HEK293 (cell line): ENCODE measurements at regions not wholly inside any gene's neighbourhood (a gene's known extent, or its start where the extent isn't known, plus 50 kb on each side); places are given as distances from the start of the nearest gene placed in this dataset.

Source experiments
- CTCF ChIA-PET: fragments of 350-600 bp; formaldehyde crosslinking; extraction: SDS; loops from one replicate; lab custom pipeline; 2021; ENCODE audit warnings: antibody characterized with exemption; lab: Yijun Ruan, JAX
- POLR2A ChIA-PET: fragments of 300-600 bp; formaldehyde crosslinking; extraction: SDS; loops from one replicate; lab custom pipeline; 2020; ENCODE audit warnings: antibody characterized with exemption, inconsistent platforms; lab: Yijun Ruan, JAX
- H3K27ac ChIP-seq: fragments of 200-500 bp; sonication (Bioruptor generic); 2 replicates; pipeline ENCODE4 v1.5.1; 2014; ENCODE audit warnings: low read depth, low read length, control low read depth, inconsistent platforms; ENCODE audit errors: extremely low read depth
- H3K36me3 ChIP-seq, 2 experiments: fragments of 200-500 bp in 1 of 2; sonication (Bioruptor generic) in 1 of 2; 1 replicate in 1 of 2; 2 replicates in 1 of 2; pipeline ENCODE4 v1.5.1; 2014 to 2017; ENCODE audit warnings: inconsistent platforms in 2 of 2, low read length in 2 of 2; ENCODE audit not compliant: control insufficient read depth in 2 of 2, insufficient read depth in 1 of 2
- H3K4me1 ChIP-seq: fragments of 200-500 bp; sonication (Bioruptor generic); 2 replicates; pipeline ENCODE4 v1.5.1; 2014; ENCODE audit warnings: mild to moderate bottlenecking, low read length, inconsistent platforms; ENCODE audit not compliant: control insufficient read depth, insufficient read depth
- H3K4me3 ChIP-seq: 2 replicates; pipeline ENCODE4 v1.5.1; 2011; ENCODE audit warnings: low read depth, mild to moderate bottlenecking, control low read depth, low read length, moderate library complexity
- H3K9me3 ChIP-seq: fragments of 200-500 bp; sonication (Bioruptor generic); 2 replicates; pipeline ENCODE4 v1.5.1; 2014; ENCODE audit warnings: low read depth, low read length, inconsistent platforms; ENCODE audit not compliant: control insufficient read depth, insufficient read depth
- KLF9 ChIP-seq: fragments of 450-650 bp; formaldehyde crosslinking; IDR thresholded peaks from 2 replicates; pipeline ENCODE4 v1.5.1; 2016; ENCODE audit warnings: missing biosample characterization, missing genetic modification characterization, low read depth
- MZF1 ChIP-seq: fragments of 450-650 bp; formaldehyde crosslinking; IDR thresholded peaks from 2 replicates; pipeline ENCODE4 v1.5.1; 2017; ENCODE audit warnings: missing biosample characterization, missing genetic modification characterization, borderline replicate concordance
- WT1 ChIP-seq: fragments of 450-650 bp; formaldehyde crosslinking; IDR thresholded peaks from 2 replicates; pipeline ENCODE4 v1.5.1; 2016; ENCODE audit warnings: missing biosample characterization, missing genetic modification characterization
- ZBTB17 ChIP-seq: fragments of 450-650 bp; formaldehyde crosslinking; IDR thresholded peaks from 2 replicates; pipeline ENCODE4 v1.5.1; 2016; ENCODE audit warnings: missing biosample characterization, missing genetic modification characterization
- ZBTB26 ChIP-seq: fragments of 450-650 bp; formaldehyde crosslinking; optimal IDR thresholded peaks from 2 replicates; pipeline ENCODE3; 2016; ENCODE audit warnings: missing biosample characterization, mild to moderate bottlenecking, missing genetic modification characterization
- ZBTB48 ChIP-seq: fragments of 450-650 bp; formaldehyde crosslinking; IDR thresholded peaks from 2 replicates; pipeline ENCODE4 v1.5.1; 2016; ENCODE audit warnings: missing biosample characterization, missing genetic modification characterization
- ZBTB8A ChIP-seq: fragments of 450-650 bp; formaldehyde crosslinking; IDR thresholded peaks from 2 replicates; pipeline ENCODE4 v1.5.1; 2016; ENCODE audit warnings: missing biosample characterization, missing genetic modification characterization
- ZNF184 ChIP-seq: fragments of 450-650 bp; IDR thresholded peaks from 2 replicates; pipeline ENCODE4 v1.5.1; 2018; ENCODE audit warnings: missing biosample characterization, mild to moderate bottlenecking, missing genetic modification characterization
- ZNF223 ChIP-seq: fragments of 450-650 bp; formaldehyde crosslinking; IDR thresholded peaks from 2 replicates; pipeline ENCODE4 v1.5.1; 2016; ENCODE audit warnings: missing biosample characterization, missing genetic modification characterization
- ZNF302 ChIP-seq: fragments of 450-650 bp; formaldehyde crosslinking; IDR thresholded peaks from 2 replicates; pipeline ENCODE4 v1.5.1; 2016; ENCODE audit warnings: missing biosample characterization, missing genetic modification characterization, low read depth
- ZNF350 ChIP-seq: fragments of 450-650 bp; formaldehyde crosslinking; IDR thresholded peaks from 2 replicates; pipeline ENCODE4 v1.5.0; 2017; ENCODE audit warnings: missing biosample characterization, mild to moderate bottlenecking, missing genetic modification characterization
- ZNF37A ChIP-seq: fragments of 450-650 bp; IDR thresholded peaks from 2 replicates; pipeline ENCODE4 v1.5.1; 2018; ENCODE audit warnings: missing biosample characterization, missing genetic modification characterization
- ZNF394 ChIP-seq: fragments of 450-650 bp; formaldehyde crosslinking; IDR thresholded peaks from 2 replicates; pipeline ENCODE4 v1.5.1; 2016; ENCODE audit warnings: missing biosample characterization, missing genetic modification characterization, mild to moderate bottlenecking, moderate library complexity, borderline replicate concordance
- ZNF416 ChIP-seq: fragments of 450-650 bp; formaldehyde crosslinking; IDR thresholded peaks from 2 replicates; pipeline ENCODE4 v1.5.1; 2016; ENCODE audit warnings: missing biosample characterization, missing genetic modification characterization
- ZNF423 ChIP-seq: fragments of 450-650 bp; formaldehyde crosslinking; IDR thresholded peaks from 2 replicates; pipeline ENCODE4 v1.5.1; 2016; ENCODE audit warnings: missing biosample characterization, missing genetic modification characterization
- ZNF433 ChIP-seq: fragments of 450-650 bp; formaldehyde crosslinking; IDR thresholded peaks from 2 replicates; pipeline ENCODE4 v1.5.1; 2016; ENCODE audit warnings: missing biosample characterization, missing genetic modification characterization, low read depth
- ZNF48 ChIP-seq: fragments of 450-650 bp; formaldehyde crosslinking; IDR thresholded peaks from 2 replicates; pipeline ENCODE4 v1.5.1; 2016; ENCODE audit warnings: missing biosample characterization, missing genetic modification characterization
- ZNF707 ChIP-seq: fragments of 450-650 bp; formaldehyde crosslinking; IDR thresholded peaks from 2 replicates; pipeline ENCODE4 v1.5.1; 2016; ENCODE audit warnings: missing biosample characterization, missing genetic modification characterization
- ZNF785 ChIP-seq: fragments of 450-650 bp; formaldehyde crosslinking; IDR thresholded peaks from 2 replicates; pipeline ENCODE4 v1.5.1; 2016; ENCODE audit warnings: missing biosample characterization, missing genetic modification characterization
- ZNF792 ChIP-seq: fragments of 450-650 bp; formaldehyde crosslinking; IDR thresholded peaks from 2 replicates; pipeline ENCODE4 v1.5.1; 2016; ENCODE audit warnings: missing biosample characterization, missing genetic modification characterization
- TF ChIP-seq, protein P1 (sequence below): fragments of 450-650 bp; formaldehyde crosslinking; IDR thresholded peaks from 2 replicates; pipeline ENCODE4 v1.5.1; 2016; ENCODE audit warnings: missing biosample characterization, missing genetic modification characterization
- TF ChIP-seq, protein P2 (sequence below): fragments of 450-650 bp; formaldehyde crosslinking; IDR thresholded peaks from 2 replicates; pipeline ENCODE4 v1.5.1; 2016; ENCODE audit warnings: missing biosample characterization, missing genetic modification characterization
- TF ChIP-seq, protein P3 (sequence below): fragments of 450-650 bp; formaldehyde crosslinking; IDR thresholded peaks from 2 replicates; pipeline ENCODE4 v1.5.1; 2016; ENCODE audit warnings: missing biosample characterization, missing genetic modification characterization
- TF ChIP-seq, protein P4 (sequence below): fragments of 450-650 bp; formaldehyde crosslinking; IDR thresholded peaks from 2 replicates; pipeline ENCODE4 v1.5.1; 2016; ENCODE audit warnings: missing biosample characterization, missing genetic modification characterization

- H3K4me3 ChIP-seq, result no peak overlapping the region
- POLR2A ChIA-PET, result no interaction called here
- no peaks in the 10 kb centered on the region for H3K4me1 ChIP-seq
- no peak overlapping the region for H3K27ac ChIP-seq
- CTCF ChIA-PET, result interaction anchor here (0.7 kb wide), 1 partner anchor 35 kb away, joined by 5 read pairs; no protein-coding TSS in a partner anchor
- H3K9me3 ChIP-seq, result no peaks in the 10 kb centered on the region
- TF ChIP-seq ZNF184 (no peak), ZNF433 (tag by site-specific recombination) (no peak), KLF9 (tag by site-specific recombination) (no peak), ZNF423 (tag by site-specific recombination) (no peak)
- no peaks in the 10 kb centered on the region for H3K36me3 ChIP-seq
These were observed 543.7 kb upstream of the CNTNAP5 start for GRCh38 chr2:123481406-123481805.

DNA sequence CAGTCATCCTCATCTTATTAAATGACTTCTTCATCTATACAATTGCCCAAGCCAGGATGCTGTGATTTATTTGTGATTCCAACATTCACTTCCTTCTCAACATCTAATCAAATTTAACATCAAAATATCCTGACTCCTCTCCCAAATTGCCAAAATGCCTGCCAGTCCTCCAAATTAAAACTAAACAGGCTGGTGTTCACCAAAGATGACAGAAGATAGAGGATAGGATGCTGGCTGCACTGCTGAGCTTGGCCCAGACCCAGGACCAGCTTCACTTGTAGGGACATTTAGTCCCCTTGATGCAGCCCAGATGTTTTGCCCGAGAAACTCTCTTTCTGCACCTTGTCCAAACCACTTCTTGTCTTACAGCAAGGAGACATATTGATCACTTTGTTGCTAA, 540.0 kb upstream of the CNTNAP5 start:
- no peak overlapping the region for H3K27ac ChIP-seq
- no peaks in the 10 kb centered on the region for H3K9me3 ChIP-seq
- no peak overlapping the region for H3K4me3 ChIP-seq
- TF ChIP-seq ZNF416 (tag by site-specific recombination) (no peak), ZBTB48 (tag by site-specific recombination) (no peak), ZNF223 (tag by site-specific recombination) (no peak), ZBTB17 (tag by site-specific recombination) (no peak), ZNF785 (no peak)
- TF ChIP-seq, protein P1, sequence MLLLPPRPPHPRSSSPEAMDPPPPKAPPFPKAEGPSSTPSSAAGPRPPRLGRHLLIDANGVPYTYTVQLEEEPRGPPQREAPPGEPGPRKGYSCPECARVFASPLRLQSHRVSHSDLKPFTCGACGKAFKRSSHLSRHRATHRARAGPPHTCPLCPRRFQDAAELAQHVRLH (tag by site-specific recombination), result no peak
- TF ChIP-seq, protein P2, sequence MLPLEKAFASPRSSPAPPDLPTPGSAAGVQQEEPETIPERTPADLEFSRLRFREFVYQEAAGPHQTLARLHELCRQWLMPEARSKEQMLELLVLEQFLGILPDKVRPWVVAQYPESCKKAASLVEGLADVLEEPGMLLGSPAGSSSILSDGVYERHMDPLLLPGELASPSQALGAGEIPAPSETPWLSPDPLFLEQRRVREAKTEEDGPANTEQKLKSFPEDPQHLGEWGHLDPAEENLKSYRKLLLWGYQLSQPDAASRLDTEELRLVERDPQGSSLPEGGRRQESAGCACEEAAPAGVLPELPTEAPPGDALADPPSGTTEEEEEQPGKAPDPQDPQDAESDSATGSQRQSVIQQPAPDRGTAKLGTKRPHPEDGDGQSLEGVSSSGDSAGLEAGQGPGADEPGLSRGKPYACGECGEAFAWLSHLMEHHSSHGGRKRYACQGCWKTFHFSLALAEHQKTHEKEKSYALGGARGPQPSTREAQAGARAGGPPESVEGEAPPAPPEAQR (tag by site-specific recombination), result no peak
- ChIA-PET CTCF (no interaction called here), POLR2A (no interaction called here)
- H3K36me3 ChIP-seq, result no peaks in the 10 kb centered on the region
- no peaks in the 10 kb centered on the region for H3K4me1 ChIP-seq

GRCh38 chr2:123493687-123494086, 531.4 kb upstream of the CNTNAP5 start:
- no peaks in the 10 kb centered on the region for H3K4me1 ChIP-seq
- POLR2A ChIA-PET, result no interaction called here
- H3K27ac ChIP-seq, result no peak overlapping the region
- no peaks in the 10 kb centered on the region for H3K9me3 ChIP-seq
- CTCF ChIA-PET, result no interaction called here
- H3K36me3 ChIP-seq, result no peaks in the 10 kb centered on the region
- no peak overlapping the region for H3K4me3 ChIP-seq
- TF ChIP-seq ZNF350 (tag by site-specific recombination) (no peak), MZF1 (tag by site-specific recombination) (no peak), WT1 (no peak), ZBTB48 (tag by site-specific recombination) (no peak), ZNF302 (tag by site-specific recombination) (no peak), ZNF423 (tag by site-specific recombination) (no peak), ZNF707 (tag by site-specific recombination) (no peak), ZBTB26 (tag by site-specific recombination) (no peak), ZBTB8A (tag by site-specific recombination) (no peak), ZNF394 (tag by site-specific recombination) (no peak), ZNF37A (tag by site-specific recombination) (no peak), ZNF792 (tag by site-specific recombination) (no peak), ZNF48 (tag by site-specific recombination) (no peak)
- TF ChIP-seq, protein P3, sequence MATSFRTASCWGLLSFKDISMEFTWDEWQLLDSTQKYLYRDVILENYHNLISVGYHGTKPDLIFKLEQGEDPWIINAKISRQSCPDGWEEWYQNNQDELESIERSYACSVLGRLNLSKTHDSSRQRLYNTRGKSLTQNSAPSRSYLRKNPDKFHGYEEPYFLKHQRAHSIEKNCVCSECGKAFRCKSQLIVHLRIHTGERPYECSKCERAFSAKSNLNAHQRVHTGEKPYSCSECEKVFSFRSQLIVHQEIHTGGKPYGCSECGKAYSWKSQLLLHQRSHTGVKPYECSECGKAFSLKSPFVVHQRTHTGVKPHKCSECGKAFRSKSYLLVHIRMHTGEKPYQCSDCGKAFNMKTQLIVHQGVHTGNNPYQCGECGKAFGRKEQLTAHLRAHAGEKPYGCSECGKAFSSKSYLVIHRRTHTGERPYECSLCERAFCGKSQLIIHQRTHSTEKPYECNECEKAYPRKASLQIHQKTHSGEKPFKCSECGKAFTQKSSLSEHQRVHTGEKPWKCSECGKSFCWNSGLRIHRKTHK, result no peak
- TF ChIP-seq, protein P4, sequence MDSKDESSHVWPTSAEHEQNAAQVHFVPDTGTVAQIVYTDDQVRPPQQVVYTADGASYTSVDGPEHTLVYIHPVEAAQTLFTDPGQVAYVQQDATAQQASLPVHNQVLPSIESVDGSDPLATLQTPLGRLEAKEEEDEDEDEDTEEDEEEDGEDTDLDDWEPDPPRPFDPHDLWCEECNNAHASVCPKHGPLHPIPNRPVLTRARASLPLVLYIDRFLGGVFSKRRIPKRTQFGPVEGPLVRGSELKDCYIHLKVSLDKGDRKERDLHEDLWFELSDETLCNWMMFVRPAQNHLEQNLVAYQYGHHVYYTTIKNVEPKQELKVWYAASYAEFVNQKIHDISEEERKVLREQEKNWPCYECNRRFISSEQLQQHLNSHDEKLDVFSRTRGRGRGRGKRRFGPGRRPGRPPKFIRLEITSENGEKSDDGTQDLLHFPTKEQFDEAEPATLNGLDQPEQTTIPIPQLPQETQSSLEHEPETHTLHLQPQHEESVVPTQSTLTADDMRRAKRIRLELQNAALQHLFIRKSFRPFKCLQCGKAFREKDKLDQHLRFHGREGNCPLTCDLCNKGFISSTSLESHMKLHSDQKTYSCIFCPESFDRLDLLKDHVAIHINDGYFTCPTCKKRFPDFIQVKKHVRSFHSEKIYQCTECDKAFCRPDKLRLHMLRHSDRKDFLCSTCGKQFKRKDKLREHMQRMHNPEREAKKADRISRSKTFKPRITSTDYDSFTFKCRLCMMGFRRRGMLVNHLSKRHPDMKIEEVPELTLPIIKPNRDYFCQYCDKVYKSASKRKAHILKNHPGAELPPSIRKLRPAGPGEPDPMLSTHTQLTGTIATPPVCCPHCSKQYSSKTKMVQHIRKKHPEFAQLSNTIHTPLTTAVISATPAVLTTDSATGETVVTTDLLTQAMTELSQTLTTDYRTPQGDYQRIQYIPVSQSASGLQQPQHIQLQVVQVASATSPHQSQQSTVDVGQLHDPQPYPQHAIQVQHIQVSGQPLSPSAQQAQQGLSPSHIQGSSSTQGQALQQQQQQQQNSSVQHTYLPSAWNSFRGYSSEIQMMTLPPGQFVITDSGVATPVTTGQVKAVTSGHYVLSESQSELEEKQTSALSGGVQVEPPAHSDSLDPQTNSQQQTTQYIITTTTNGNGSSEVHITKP (tag by site-specific recombination), result no peak
